ENCODE measurements at regions not wholly inside any gene's neighbourhood (a gene's known extent, or its start where the extent isn't known, plus 50 kb on each side); places are given as distances from the start of the nearest gene placed in this dataset.

DNA sequence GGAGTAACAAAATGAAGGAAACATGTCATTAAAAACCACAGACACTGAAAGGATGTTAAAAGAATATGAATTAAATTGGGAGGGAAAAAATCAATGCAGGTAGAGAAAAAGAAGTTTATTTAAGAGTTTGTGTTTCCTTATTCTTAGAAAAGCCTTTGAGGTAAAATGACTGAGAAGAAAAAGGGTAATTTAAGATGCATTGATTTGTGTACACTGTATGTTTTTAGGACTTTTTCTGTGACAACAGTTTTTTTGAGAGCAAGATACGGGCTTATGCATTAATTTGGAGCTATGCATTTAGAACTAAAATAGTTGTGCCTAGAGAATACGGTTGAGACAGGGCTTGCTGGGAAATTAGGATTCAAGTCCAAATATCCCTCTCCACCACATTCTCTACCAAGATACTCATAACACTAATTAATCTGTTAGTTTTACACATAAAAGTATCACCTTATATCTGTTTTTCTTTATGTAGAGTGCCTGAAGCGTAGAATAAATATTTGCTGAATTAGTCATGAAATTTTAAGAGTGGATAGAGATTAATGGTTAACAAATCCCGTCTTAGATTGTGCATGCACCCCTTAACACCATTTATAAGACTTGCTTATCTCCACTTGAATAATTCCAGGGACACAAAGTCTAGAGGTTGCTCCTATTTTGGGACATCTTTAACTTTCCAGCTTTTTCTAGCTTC lies 232.5 kb downstream of the PCDH7 start:
- intact Hi-C loops (cut with DNase I; ENCODE audit: low total_unique reads), result no loop called here
- Histone ChIP-seq H3K4me1 (no peaks in the 10 kb centered on the region), H3K9me3 (no peaks in the 10 kb centered on the region), H3K36me3 (ENCODE audit: low read depth, missing control alignments) (no peaks in the 10 kb centered on the region), H3K27ac (no peak overlapping the region), H3K4me3 (no peak overlapping the region), H3K27me3 (no peaks in the 10 kb centered on the region)
- no peak for DNase-seq
- TF ChIP-seq, protein P1, sequence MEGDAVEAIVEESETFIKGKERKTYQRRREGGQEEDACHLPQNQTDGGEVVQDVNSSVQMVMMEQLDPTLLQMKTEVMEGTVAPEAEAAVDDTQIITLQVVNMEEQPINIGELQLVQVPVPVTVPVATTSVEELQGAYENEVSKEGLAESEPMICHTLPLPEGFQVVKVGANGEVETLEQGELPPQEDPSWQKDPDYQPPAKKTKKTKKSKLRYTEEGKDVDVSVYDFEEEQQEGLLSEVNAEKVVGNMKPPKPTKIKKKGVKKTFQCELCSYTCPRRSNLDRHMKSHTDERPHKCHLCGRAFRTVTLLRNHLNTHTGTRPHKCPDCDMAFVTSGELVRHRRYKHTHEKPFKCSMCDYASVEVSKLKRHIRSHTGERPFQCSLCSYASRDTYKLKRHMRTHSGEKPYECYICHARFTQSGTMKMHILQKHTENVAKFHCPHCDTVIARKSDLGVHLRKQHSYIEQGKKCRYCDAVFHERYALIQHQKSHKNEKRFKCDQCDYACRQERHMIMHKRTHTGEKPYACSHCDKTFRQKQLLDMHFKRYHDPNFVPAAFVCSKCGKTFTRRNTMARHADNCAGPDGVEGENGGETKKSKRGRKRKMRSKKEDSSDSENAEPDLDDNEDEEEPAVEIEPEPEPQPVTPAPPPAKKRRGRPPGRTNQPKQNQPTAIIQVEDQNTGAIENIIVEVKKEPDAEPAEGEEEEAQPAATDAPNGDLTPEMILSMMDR (IDR thresholded peaks at IDR 0.05), result no peak
- TF ChIP-seq POLR2A (IDR thresholded peaks at IDR 0.05), result no peak
- WGBS, 2 donors, result 88 to 89% methylated on average over 4 of the region's 4 CpGs

DNA sequence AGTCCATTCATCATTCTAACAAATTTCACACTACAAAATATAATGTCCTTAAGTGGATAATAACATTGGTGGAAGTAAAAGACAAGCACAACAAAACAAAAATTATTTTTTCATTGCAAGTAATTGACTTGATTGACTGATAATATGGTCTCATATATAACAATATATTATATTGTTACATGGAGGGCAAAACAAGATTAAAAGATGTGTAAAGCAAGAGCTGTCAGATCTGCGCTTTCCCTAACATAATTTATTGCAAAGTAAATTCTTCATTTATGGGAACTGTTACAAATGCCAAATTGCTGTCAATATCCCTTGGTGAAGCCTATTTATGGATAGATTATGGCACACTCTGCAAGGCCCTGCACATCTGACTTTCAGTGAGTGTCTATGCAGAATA lies 233.6 kb downstream of the PCDH7 start:
- no peak overlapping the region for H3K27ac ChIP-seq

DNA sequence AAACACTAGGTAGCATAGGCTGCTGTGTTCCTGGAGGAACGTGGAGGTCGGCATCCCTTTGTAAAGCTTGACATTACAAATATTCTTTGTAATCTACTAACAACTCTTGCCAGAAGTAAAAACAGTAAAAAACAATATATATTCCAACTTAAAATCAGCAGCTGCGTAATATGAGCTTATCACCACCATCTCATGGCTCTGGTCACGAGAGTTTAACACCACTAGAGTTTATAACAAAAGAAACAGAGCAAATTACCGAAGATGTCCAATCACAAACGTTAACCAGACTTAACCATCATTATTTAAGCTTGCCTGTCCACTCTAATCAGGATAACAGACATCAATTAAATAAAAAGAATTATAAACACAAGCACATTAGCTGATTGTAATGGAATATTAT lies 236.7 kb downstream of the PCDH7 start:
- TF ChIP-seq, protein P1 (IDR thresholded peaks at IDR 0.05), result no peak
- TF ChIP-seq POLR2A (IDR thresholded peaks at IDR 0.05), result no peak

More for the DNA sequence above, 233.6 kb downstream of the PCDH7 start:
- no peak overlapping the region for H3K4me3 ChIP-seq
- no peaks in the 10 kb centered on the region for H3K4me1 ChIP-seq
- 88 to 95% methylated on average over 1 of the region's 1 CpG for WGBS, 2 donors
- no peaks in the 10 kb centered on the region for H3K27me3 ChIP-seq
- no peaks in the 10 kb centered on the region for H3K9me3 ChIP-seq
- TF ChIP-seq, protein P1 (IDR thresholded peaks at IDR 0.05), result no peak
- no peak for TF ChIP-seq POLR2A (IDR thresholded peaks at IDR 0.05)
- no peak for DNase-seq
- H3K36me3 ChIP-seq (ENCODE audit: low read depth, missing control alignments), result no peaks in the 10 kb centered on the region
- intact Hi-C loops (cut with DNase I; ENCODE audit: low total_unique reads), result no loop called here

DNA sequence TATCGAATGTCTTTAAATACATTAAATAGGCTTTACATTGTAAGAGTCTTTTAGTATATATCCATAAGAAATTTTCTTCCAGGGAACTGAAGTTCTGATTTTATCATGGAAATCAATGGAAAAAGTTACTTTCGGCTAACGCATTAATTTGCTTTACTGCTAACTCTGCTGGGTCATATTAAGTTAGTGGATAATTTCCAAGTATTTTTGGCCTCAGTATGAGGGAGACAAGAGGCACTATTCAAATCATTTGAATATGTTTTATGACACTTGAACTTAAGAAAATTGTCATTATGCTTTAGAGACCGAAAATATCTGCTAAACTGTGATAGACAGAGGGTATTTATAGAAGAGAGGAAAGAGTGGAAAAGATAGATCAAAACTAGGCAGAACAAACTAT lies 237.5 kb downstream of the PCDH7 start:
- intact Hi-C loops (cut with DNase I; ENCODE audit: low total_unique reads), result no loop called here
- Histone ChIP-seq H3K4me3 (no peak overlapping the region), H3K27ac (no peak overlapping the region), H3K36me3 (ENCODE audit: low read depth, missing control alignments) (no peaks in the 10 kb centered on the region), H3K27me3 (no peaks in the 10 kb centered on the region), H3K9me3 (no peaks in the 10 kb centered on the region), H3K4me1 (no peaks in the 10 kb centered on the region)
- 68 to 77% methylated on average over 4 of the region's 4 CpGs for WGBS, 2 donors
- DNase-seq, result no peak
- TF ChIP-seq POLR2A (IDR thresholded peaks at IDR 0.05), result no peak
- TF ChIP-seq, protein P1 (IDR thresholded peaks at IDR 0.05), result no peak

More for the DNA sequence above, 236.7 kb downstream of the PCDH7 start:
- H3K36me3 ChIP-seq (ENCODE audit: low read depth, missing control alignments), result no peaks in the 10 kb centered on the region
- intact Hi-C loops (cut with DNase I; ENCODE audit: low total_unique reads), result no loop called here
- H3K4me1 ChIP-seq, result no peaks in the 10 kb centered on the region
- no peak overlapping the region for H3K4me3 ChIP-seq
- 86 to 87% methylated on average over 6 of the region's 6 CpGs for WGBS, 2 donors
- H3K27me3 ChIP-seq, result no peaks in the 10 kb centered on the region
- no peak overlapping the region for H3K27ac ChIP-seq
- H3K9me3 ChIP-seq, result no peaks in the 10 kb centered on the region
- DNase-seq, result no peak
